ENCODE measurements at regions not wholly inside any gene's neighbourhood (a gene's known extent, or its start where the extent isn't known, plus 50 kb on each side); places are given as distances from the start of the nearest gene placed in this dataset.

GRCh38 chr13:78759704-78760103 lies 100.7 kb upstream of the OBI1 start:
- Histone ChIP-seq H2AFZ (ENCODE audit: low read depth, low read length, severe bottlenecking) (no peak overlapping the region), H3K36me3 (ENCODE audit: low read length) (no peaks in the 10 kb centered on the region), H3K27me3 (ENCODE audit: low read length) (no peaks in the 10 kb centered on the region), H3K9me2 (replicated peaks; ENCODE audit: insufficient read depth, low read length) (no peaks in the 10 kb centered on the region), H3K4me3 (ENCODE audit: insufficient read depth, low read length, poor library complexity, severe bottlenecking) (no peak overlapping the region), H3K9me3 (ENCODE audit: insufficient read depth, low read length) (no peaks in the 10 kb centered on the region), H3F3A (ENCODE audit: insufficient read depth) (no peaks in the 10 kb centered on the region), H3K9ac (ENCODE audit: low read length) (no peak overlapping the region), H3K79me2 (ENCODE audit: insufficient read depth, low read length) (no peaks in the 10 kb centered on the region), H4K20me1 (ENCODE audit: low read depth, low read length) (no peaks in the 10 kb centered on the region), H3K4me2 (ENCODE audit: low read depth, low read length, poor library complexity, severe bottlenecking) (no peak overlapping the region), H3K27ac (ENCODE audit: low read depth, low read length) (no peak overlapping the region)
- TF ChIP-seq EZH2phosphoT487 (conservative IDR thresholded peaks at IDR 0.05; ENCODE audit: low read length) = no peak
- TF ChIP-seq, protein P1, sequence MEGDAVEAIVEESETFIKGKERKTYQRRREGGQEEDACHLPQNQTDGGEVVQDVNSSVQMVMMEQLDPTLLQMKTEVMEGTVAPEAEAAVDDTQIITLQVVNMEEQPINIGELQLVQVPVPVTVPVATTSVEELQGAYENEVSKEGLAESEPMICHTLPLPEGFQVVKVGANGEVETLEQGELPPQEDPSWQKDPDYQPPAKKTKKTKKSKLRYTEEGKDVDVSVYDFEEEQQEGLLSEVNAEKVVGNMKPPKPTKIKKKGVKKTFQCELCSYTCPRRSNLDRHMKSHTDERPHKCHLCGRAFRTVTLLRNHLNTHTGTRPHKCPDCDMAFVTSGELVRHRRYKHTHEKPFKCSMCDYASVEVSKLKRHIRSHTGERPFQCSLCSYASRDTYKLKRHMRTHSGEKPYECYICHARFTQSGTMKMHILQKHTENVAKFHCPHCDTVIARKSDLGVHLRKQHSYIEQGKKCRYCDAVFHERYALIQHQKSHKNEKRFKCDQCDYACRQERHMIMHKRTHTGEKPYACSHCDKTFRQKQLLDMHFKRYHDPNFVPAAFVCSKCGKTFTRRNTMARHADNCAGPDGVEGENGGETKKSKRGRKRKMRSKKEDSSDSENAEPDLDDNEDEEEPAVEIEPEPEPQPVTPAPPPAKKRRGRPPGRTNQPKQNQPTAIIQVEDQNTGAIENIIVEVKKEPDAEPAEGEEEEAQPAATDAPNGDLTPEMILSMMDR (IDR thresholded peaks at IDR 0.05; ENCODE audit: insufficient read depth, low read length, poor library complexity, severe bottlenecking) = no peak

DNA sequence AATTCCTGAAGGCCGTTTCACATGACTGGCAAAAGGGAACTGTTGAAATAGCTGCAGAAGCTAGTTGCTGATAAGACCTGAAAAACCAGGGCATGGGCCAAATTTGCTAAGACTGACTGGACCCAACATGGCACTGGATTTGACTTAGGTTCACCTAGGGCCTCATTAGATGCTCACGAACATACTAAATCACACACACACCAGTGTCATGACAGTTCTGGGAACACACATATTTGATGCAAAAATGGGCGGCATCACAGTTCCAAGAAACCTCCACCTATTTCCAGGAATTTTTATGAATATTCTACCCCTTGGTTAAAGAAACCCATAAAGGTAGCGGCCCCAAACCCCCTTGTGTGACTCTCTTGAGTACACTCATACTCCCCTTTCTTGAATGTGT lies 99.6 kb upstream of the OBI1 start:
- TF ChIP-seq, protein P1 (IDR thresholded peaks at IDR 0.05; ENCODE audit: insufficient read depth, low read length, poor library complexity, severe bottlenecking) = no peak
- no peak for TF ChIP-seq EZH2phosphoT487 (conservative IDR thresholded peaks at IDR 0.05; ENCODE audit: low read length)
- Histone ChIP-seq H3K27ac (ENCODE audit: low read depth, low read length) (no peak overlapping the region), H3F3A (ENCODE audit: insufficient read depth) (no peaks in the 10 kb centered on the region), H3K9me3 (ENCODE audit: insufficient read depth, low read length) (no peaks in the 10 kb centered on the region), H3K9me2 (replicated peaks; ENCODE audit: insufficient read depth, low read length) (no peaks in the 10 kb centered on the region), H3K27me3 (ENCODE audit: low read length) (no peaks in the 10 kb centered on the region), H3K4me2 (ENCODE audit: low read depth, low read length, poor library complexity, severe bottlenecking) (no peak overlapping the region), H2AFZ (ENCODE audit: low read depth, low read length, severe bottlenecking) (no peak overlapping the region), H4K20me1 (ENCODE audit: low read depth, low read length) (no peaks in the 10 kb centered on the region), H3K36me3 (ENCODE audit: low read length) (no peaks in the 10 kb centered on the region), H3K79me2 (ENCODE audit: insufficient read depth, low read length) (no peaks in the 10 kb centered on the region), H3K4me3 (ENCODE audit: insufficient read depth, low read length, poor library complexity, severe bottlenecking) (no peak overlapping the region), H3K9ac (ENCODE audit: low read length) (no peak overlapping the region)

DNA sequence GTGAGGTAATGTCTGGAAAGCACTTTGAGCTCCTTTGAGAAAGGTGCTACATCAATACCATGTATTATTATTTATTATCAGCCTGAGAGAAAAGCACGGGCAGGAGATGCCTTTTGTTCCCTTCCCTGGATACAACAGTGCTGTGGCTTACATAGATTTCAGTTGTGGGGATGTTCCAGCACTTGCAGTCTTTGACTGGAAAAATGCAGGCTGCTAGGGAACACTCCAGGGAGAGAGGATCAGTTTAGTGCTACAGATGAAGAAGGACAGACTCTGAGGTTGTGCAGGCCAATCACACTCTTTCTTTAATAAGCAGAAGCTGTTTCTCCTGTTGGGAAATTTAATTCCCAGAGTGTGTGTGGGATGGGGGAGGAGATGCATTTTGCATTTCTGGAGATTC lies 94.5 kb upstream of the OBI1 start:
- no peaks in the 10 kb centered on the region for H3K27me3 ChIP-seq (ENCODE audit: low read length)
- no peaks in the 10 kb centered on the region for H3F3A ChIP-seq (ENCODE audit: insufficient read depth)
- no peak overlapping the region for H3K4me3 ChIP-seq (ENCODE audit: insufficient read depth, low read length, poor library complexity, severe bottlenecking)
- H2AFZ ChIP-seq (ENCODE audit: low read depth, low read length, severe bottlenecking) = no peak overlapping the region
- H3K9me3 ChIP-seq (ENCODE audit: insufficient read depth, low read length) = no peaks in the 10 kb centered on the region
- H3K9me2 ChIP-seq (replicated peaks; ENCODE audit: insufficient read depth, low read length) = no peaks in the 10 kb centered on the region
- H3K4me2 ChIP-seq (ENCODE audit: low read depth, low read length, poor library complexity, severe bottlenecking) = no peak overlapping the region
- H3K9ac ChIP-seq (ENCODE audit: low read length) = no peak overlapping the region
- H3K27ac ChIP-seq (ENCODE audit: low read depth, low read length) = no peak overlapping the region
- H3K79me2 ChIP-seq (ENCODE audit: insufficient read depth, low read length) = no peaks in the 10 kb centered on the region
- H3K36me3 ChIP-seq (ENCODE audit: low read length) = no peaks in the 10 kb centered on the region
- TF ChIP-seq, protein P1 (IDR thresholded peaks at IDR 0.05; ENCODE audit: insufficient read depth, low read length, poor library complexity, severe bottlenecking) = no peak
- TF ChIP-seq EZH2phosphoT487 (conservative IDR thresholded peaks at IDR 0.05; ENCODE audit: low read length) = no peak
- no peaks in the 10 kb centered on the region for H4K20me1 ChIP-seq (ENCODE audit: low read depth, low read length)
